ENCODE measurements at regions not wholly inside any gene's neighbourhood (a gene's known extent, or its start where the extent isn't known, plus 50 kb on each side); places are given as distances from the start of the nearest gene placed in this dataset.

- DNase-seq (ENCODE audit: low read depth) = no peak
Measured at GRCh38 chr7:35501681-35502080, 193.3 kb downstream of the HERPUD2 start.

- DNase-seq (ENCODE audit: low read depth) = no peak
Measured at GRCh38 chr7:35499226-35499625, 195.7 kb downstream of the HERPUD2 start.

- DNase-seq (ENCODE audit: low read depth) = no peak
Measured at GRCh38 chr7:35498416-35498815, 196.5 kb downstream of the HERPUD2 start.

- no peak for DNase-seq (ENCODE audit: low read depth)
Measured at GRCh38 chr7:35495844-35496243, 199.1 kb downstream of the HERPUD2 start.

GRCh38 chr7:35495377-35495776 lies 199.6 kb downstream of the HERPUD2 start:
- DNase-seq (ENCODE audit: low read depth) = no peak

- no peak for DNase-seq (ENCODE audit: low read depth)
Measured at GRCh38 chr7:35494407-35494806, 200.5 kb downstream of the HERPUD2 start.

GRCh38 chr7:35492451-35493175 lies 202.3 kb downstream of the HERPUD2 start:
- no peak for DNase-seq (ENCODE audit: low read depth)

- DNase-seq (ENCODE audit: low read depth) = no peak
Measured at GRCh38 chr7:35491233-35491632, 203.7 kb downstream of the HERPUD2 start.

- DNase-seq (ENCODE audit: low read depth) = no peak
Measured at GRCh38 chr7:35487841-35488240, 207.1 kb downstream of the HERPUD2 start.

GRCh38 chr7:35487402-35487801 lies 207.5 kb downstream of the HERPUD2 start:
- no peak for DNase-seq (ENCODE audit: low read depth)

- DNase-seq (ENCODE audit: low read depth) = no peak
Measured at GRCh38 chr7:35485436-35485835, 209.5 kb downstream of the HERPUD2 start.

GRCh38 chr7:35483568-35483967 lies 211.4 kb downstream of the HERPUD2 start:
- DNase-seq (ENCODE audit: low read depth) = no peak

GRCh38 chr7:35482231-35482630 lies 212.7 kb downstream of the HERPUD2 start:
- DNase-seq (ENCODE audit: low read depth) = no peak

GRCh38 chr7:35480806-35481205 lies 214.1 kb downstream of the HERPUD2 start:
- DNase-seq (ENCODE audit: low read depth) = no peak

GRCh38 chr7:35477609-35478008 lies 217.3 kb downstream of the HERPUD2 start:
- DNase-seq (ENCODE audit: low read depth) = no peak

- no peak for DNase-seq (ENCODE audit: low read depth)
Measured at GRCh38 chr7:35474100-35474499, 220.2 kb upstream of the TBX20 start.

GRCh38 chr7:35468606-35469005 lies 214.7 kb upstream of the TBX20 start:
- no peak for DNase-seq (ENCODE audit: low read depth)

- no peak for DNase-seq (ENCODE audit: low read depth)
Measured at GRCh38 chr7:35467456-35467978, 213.6 kb upstream of the TBX20 start.

- DNase-seq (ENCODE audit: low read depth) = no peak
Measured at GRCh38 chr7:35465791-35466336, 212.0 kb upstream of the TBX20 start.

- no peak for DNase-seq (ENCODE audit: low read depth)
Measured at GRCh38 chr7:35463751-35464150, 209.9 kb upstream of the TBX20 start.

GRCh38 chr7:35463176-35463700 lies 209.3 kb upstream of the TBX20 start:
- no peak for DNase-seq (ENCODE audit: low read depth)

- DNase-seq (ENCODE audit: low read depth) = no peak
Measured at GRCh38 chr7:35454575-35455385, 200.9 kb upstream of the TBX20 start.

Data from stimulated activated CD8-positive, alpha-beta memory T cell treated with anti-CD3 and anti-CD28 coated beads, Interleukin-4, amount 100 ng/mL, for 24 hours (primary cell).